Kidney epithelial cell (primary cell): ENCODE measurements at regions not wholly inside any gene's neighbourhood (a gene's known extent, or its start where the extent isn't known, plus 50 kb on each side); places are given as distances from the start of the nearest gene placed in this dataset.

Experiments used
- DNase-seq: peaks from one replicate; pipeline ENCODE4 v3.0.0-alpha.2; 2010; ENCODE audit warnings: low read depth
- H3K27me3 ChIP-seq: 2 replicates; pipeline ENCODE4 v1.6.0; 2011; ENCODE audit warnings: low read length; ENCODE audit not compliant: control insufficient read depth, insufficient read depth
- H3K36me3 ChIP-seq: 2 replicates; pipeline ENCODE4 v1.5.1; 2011; ENCODE audit warnings: low read length; ENCODE audit not compliant: control insufficient read depth, insufficient read depth
- H3K4me3 ChIP-seq: 2 replicates; pipeline ENCODE4 v1.5.1; 2011; ENCODE audit warnings: low read depth, mild to moderate bottlenecking, control low read depth, low read length
- CTCF ChIP-seq: IDR thresholded peaks from 2 replicates; pipeline ENCODE4 v1.5.1; 2011; ENCODE audit warnings: mild to moderate bottlenecking, moderate library complexity, low read length, control low read depth, inconsistent platforms; ENCODE audit not compliant: insufficient read depth, poor library complexity, severe bottlenecking

GRCh38 chr1:221166559-221167318 lies 287.5 kb downstream of the HLX start:
- no peaks in the 10 kb centered on the region for H3K36me3 ChIP-seq
- no peak overlapping the region for H3K4me3 ChIP-seq
- no peak for DNase-seq
- TF ChIP-seq CTCF, result no peak
- H3K27me3 ChIP-seq, result no peaks in the 10 kb centered on the region

DNA sequence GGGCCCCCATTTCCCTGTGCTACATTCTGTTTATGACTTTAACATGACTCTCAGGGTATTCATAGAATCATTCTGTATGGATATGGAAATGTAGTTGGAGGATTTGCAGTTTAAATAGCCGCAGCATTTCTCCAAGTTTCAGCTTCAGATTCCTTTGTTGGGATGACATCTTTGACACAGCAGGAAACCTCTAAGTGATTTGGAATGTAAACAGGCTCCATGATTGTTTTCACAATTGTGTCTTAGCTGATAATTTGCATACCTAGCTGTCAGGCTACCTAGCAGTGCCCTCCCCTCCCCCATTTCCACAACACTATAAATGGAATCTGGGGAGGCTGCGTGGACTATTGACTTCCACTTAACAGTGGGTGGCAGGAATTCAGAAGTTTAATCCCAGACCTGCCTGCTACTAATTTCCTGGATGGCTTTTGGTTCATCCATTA lies 290.2 kb downstream of the HLX start:
- TF ChIP-seq CTCF, result no peak
- H3K36me3 ChIP-seq, result no peaks in the 10 kb centered on the region
- no peaks in the 10 kb centered on the region for H3K27me3 ChIP-seq
- no peak overlapping the region for H3K4me3 ChIP-seq
- no peak for DNase-seq

- DNase-seq, result no peak
- no peaks in the 10 kb centered on the region for H3K27me3 ChIP-seq
- H3K4me3 ChIP-seq, result no peak overlapping the region
- H3K36me3 ChIP-seq, result no peaks in the 10 kb centered on the region
- no peak for TF ChIP-seq CTCF
These were observed 290.9 kb downstream of the HLX start for GRCh38 chr1:221170171-221170570.

DNA sequence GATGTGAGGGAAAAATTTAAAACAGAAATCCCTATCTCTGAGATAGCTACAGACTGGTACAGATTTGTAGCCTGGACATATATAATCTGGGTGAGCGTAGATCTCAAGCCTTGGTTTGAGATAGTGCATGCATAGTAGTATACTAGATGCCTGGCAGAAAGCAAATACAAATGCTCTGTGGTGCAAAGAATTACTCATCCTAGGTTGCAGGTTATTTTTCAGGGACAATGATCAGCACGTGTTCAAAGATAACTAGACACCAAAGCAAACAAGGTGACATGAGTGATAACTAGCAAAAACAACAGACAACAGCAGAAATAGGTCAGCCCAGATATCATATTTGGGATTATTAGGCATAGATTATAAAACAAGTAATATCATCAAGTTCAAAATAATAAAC lies 292.5 kb downstream of the HLX start:
- DNase-seq, result no peak
- TF ChIP-seq CTCF, result no peak
- no peaks in the 10 kb centered on the region for H3K27me3 ChIP-seq
- no peak overlapping the region for H3K4me3 ChIP-seq
- no peaks in the 10 kb centered on the region for H3K36me3 ChIP-seq

DNA sequence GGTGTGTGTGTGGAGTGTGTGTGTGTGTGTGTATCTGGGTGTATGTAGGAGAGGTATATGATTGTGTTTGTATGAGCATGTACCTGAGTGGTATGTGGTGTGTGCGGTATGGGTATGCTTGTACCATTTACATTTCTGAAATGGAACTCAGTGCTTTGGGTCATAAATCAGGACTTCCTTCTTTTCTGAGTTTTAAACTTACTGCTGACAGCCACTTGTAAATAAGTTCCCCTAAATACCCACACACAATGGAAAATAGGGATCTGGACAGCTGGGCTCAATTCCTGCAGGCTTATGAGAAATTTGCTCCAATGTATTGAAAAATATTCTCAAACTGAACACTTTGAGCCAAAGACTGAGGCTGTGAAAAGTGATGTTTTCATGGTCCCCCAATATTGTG lies 293.6 kb downstream of the HLX start:
- Histone ChIP-seq H3K27me3 (no peaks in the 10 kb centered on the region), H3K4me3 (no peak overlapping the region), H3K36me3 (no peaks in the 10 kb centered on the region)
- no peak for TF ChIP-seq CTCF
- no peak for DNase-seq

- DNase-seq, result no peak
- no peak overlapping the region for H3K4me3 ChIP-seq
- no peaks in the 10 kb centered on the region for H3K27me3 ChIP-seq
- H3K36me3 ChIP-seq, result no peaks in the 10 kb centered on the region
- no peak for TF ChIP-seq CTCF
These were observed 295.2 kb downstream of the HLX start for GRCh38 chr1:221174330-221174993.
